ENCODE measurements at regions not wholly inside any gene's neighbourhood (a gene's known extent, or its start where the extent isn't known, plus 50 kb on each side); places are given as distances from the start of the nearest gene placed in this dataset.
"Not testable (repeated sequence)": the region's sequence is repeated elsewhere in the genome, so short reads cannot be mapped to it uniquely, and the experiment has no call there.

DNA sequence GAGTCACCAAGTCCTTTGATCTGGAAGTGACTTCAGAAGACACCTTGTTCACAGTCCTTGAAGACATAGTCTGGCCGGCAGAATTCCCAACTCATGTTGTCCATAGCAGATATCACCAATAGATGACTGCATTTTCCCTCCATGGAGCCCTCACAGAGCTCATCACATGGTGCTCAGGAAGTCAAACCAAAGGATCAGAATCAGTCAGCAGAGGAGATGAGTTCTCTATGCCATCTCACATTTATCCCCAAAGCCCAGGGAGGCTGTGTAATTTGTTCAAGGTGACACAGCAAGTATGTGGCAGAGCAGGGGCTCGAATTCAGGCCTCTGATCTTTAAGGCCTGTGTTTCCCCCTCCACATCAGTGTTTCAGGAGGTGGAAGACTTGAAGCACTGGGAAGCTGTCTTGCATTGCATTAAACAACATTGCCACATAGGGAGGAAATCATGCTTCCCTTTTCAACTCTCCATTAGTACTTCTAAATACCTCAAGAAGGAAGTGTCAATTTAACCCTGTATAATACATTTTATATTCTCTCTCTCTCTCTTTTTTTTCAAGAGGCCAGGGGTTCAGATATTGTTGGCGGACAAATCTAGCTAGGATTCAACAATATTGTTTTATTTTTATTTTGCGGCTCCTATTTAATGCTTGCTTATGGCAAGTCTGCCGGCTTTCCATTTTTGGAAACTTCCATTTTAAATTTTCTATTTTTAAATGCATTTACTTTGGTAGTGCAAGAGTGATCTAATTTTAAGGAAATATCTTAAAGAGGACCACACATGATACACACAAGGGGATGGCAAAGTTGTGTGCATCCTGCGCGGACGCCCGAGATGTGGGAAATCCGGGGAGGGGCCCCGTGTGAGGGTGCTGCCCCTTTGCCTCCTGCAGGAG, 61.9 kb downstream of the NPIPB5 start:
- not testable (repeated sequence) for FAIRE-seq

DNA sequence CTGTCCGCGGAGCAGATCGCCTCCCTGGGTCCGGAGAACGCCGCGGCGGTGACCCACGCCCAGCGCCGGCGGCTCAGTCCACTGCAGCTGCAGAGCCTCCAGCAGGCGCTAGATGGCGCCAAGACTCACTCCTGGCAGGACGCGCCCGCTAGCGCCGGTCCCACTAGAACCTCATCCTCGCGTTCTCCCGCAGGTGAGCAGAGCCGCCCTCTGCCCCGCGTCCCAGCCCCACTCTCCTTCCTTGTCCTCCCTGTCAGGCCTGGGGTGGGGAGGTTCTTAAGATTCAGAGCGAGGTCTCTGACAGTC, 62.5 kb downstream of the NPIPB5 start:
- not testable (repeated sequence) for FAIRE-seq

DNA sequence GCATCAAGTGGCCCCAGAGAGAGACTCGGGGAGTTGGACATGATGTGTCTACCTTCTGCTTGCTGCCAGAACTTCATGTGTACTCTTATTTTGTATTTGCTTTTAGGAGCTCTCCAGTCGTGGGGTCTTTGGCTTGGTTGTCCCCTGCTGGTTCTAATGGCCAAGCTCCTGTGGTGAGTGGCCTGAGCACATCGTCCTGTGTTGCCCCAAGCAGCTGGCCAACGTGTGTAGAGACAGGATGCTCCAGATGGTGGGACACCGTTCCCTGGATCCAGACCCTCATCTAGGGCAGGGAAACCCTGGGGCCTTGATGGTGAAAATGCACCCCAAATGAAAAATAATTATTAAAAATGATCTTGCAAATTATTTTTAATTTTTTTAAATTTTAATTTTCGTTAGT, 65.8 kb downstream of the NPIPB5 start:
- FAIRE-seq, result not testable (repeated sequence)

DNA sequence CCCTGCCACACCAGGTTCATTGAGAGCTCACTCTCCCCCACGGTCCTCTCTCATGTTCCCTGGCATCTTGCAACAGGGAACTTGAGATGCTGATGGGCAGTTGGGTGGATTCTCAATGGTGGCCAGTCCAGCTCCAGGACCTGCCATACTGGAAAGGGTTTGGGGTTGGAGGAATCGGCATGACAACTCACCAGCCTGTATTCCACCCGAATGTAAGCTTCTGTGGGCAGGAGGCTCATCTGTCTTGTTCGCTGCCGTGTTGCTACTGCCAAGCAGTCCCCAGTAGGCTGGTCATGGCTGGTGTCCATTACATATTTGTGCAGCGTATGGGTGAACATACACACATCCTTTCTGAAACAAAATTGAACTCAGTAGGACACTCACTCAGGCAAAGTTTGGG, 72.5 kb downstream of the NPIPB5 start:
- not testable (repeated sequence) for FAIRE-seq

DNA sequence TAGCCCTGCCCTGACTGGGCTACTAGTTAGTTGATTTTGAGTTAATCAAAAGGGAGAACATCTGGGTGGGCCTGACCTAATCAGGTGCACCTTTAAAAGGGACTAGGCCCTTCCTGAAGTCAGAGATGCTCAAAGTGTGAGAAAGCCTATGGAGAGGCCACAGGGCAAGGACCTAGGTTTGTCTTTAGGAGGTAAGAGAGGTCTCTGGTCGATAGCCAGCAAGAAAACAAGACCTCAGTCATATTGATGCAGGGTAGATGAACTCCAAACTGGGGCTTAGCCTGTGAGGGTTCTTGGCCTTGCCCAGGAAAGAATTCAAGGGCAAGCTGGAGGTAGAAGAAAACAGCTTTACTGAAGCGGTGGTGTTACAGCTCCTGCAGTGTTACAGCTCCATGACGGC, 73.8 kb downstream of the NPIPB5 start:
- not testable (repeated sequence) for FAIRE-seq

DNA sequence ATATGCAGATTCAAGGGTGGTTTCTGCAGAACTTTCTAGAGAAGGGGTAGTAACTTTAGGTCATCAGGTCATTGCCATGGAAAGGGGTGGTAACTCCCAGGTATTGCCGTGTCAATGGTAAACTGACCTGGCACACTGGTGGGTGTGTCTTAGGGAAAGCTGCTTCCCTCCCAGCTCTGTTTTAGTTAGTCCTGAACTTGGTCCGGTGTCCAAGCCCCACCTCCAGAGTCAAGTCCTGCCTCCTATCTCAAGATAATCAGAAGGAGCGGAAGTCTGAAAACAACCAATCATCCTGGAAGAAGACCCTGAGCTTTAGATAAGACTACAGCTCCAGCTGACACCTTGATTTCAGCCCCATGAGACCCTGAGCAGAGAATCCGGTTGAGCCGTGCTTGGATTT, 74.2 kb downstream of the NPIPB5 start:
- not testable (repeated sequence) for FAIRE-seq

DNA sequence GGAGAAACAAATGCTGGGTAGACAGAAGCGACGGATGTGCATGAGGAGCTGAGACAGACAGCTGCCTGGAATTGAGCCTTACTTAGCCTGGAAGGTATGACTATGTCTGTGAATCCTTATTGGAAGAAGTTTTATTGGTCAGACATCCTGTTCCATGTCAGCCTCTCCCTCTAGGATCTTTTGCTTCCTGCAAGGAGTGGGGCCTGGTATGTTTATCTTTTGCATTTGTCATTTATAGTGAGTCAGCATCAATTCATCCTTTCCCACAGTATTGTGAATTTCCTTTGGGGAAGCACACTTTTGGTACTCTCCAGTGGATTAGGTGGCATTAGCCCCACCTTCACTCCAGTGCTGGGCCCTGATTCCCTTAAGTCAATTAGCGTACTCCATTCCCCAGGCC, 74.7 kb downstream of the NPIPB5 start:
- FAIRE-seq, result not testable (repeated sequence)

DNA sequence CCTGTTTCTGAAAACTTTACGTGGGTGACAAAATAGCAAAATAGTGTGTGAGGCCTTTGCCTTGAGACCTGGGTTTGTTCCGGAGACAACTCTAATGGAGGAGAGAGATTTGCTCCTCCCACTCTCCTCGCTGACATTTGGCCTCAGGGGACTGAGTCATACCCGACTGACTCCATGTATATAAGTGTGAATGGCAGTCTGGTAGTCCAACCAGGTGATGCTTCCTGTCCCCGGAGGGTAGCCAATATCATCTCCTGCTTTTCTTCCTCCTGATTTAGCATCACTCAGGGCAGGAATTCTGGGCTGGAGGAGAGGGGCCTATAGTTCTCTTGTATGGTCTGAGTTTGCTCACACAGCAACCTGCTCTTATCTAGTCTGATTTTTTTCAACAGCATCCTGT, 76.0 kb downstream of the NPIPB5 start:
- FAIRE-seq, result not testable (repeated sequence)

DNA sequence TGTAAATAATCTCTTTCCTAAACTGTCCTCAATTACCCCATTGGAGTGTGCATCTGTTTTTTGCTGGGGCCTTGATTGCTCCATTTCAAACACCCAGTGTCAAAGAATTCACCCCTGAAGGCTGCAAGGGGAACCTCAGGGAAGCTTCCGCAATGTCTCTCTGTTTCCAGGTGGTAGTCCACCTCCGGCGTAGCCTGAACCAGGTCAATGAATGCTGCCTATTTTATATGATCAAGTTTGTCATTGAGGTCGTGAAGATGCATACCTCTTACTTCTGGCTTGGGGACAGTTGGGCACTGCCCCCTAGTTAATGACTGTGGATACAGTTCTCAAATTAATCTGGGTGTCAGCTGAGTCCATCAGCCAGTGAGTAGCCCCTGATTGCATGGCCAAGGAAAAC, 79.1 kb downstream of the NPIPB5 start:
- FAIRE-seq, result not testable (repeated sequence)

DNA sequence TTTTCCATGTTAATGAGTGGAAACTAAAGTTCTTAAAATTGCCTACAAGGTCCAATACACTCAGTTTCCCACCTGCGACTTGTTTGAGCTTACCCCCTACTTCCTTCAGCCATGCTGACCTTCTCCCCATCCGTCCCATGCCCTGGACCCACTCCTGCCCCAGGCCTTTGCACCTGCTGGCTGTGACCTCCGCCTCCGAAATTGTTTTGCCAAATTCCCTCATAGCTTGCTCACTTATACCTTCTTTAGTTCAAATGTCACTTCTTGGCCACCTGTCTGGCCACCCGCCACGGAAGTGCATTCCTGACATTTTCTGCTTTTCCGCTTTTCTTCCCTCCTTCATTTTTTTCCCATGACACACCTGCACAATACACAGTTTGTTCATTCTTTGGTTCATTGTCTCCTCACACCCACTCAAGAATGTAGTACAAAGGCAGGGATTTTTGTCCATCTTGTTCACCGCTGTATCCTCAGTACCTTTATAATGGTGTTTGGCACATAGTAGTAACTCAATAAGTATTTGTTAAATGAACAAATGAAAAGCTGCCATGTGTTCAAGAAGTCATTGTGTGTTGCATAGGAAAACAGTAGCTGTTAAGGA, 85.9 kb downstream of the NPIPB5 start:
- not testable (repeated sequence) for FAIRE-seq

DNA sequence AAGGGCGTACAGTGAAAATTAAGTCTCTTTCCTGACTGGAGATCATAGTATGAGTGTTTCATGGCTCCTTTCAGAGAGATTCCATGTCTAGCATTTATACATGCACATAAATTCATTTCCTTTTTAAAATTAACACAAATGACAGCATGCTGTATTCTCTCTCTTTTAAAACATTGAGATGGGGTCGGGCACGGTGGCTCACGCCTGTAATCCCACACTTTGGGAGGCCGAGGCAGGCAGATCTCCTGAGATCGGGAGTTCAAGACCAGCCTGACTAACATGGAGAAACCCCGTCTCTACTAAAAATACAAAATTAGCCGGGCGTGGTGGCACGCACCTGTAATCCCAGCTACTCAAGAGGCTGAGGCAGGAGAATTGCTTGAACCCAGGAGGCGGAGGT, 93.1 kb downstream of the NPIPB5 start:
- not testable (repeated sequence) for FAIRE-seq

DNA sequence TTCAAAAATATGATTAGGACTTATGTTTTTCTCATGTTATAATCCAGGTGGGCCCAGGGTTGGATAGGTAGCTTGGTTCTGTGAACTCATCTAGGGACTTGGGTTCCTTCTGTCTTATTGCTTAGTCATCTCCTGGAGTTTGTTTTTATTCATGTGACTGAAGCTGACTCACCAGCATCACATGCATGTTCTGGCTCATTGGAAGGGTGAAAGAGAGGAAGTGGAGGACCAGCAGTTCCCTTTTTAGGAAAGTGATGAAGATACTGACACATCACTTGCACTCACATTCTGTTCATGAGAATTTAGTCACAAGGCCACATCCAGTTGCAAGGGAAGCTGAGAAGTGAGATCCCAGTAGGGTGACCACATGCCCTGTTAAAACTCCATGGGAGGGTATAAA, 95.9 kb downstream of the NPIPB5 start:
- FAIRE-seq, result not testable (repeated sequence)

DNA sequence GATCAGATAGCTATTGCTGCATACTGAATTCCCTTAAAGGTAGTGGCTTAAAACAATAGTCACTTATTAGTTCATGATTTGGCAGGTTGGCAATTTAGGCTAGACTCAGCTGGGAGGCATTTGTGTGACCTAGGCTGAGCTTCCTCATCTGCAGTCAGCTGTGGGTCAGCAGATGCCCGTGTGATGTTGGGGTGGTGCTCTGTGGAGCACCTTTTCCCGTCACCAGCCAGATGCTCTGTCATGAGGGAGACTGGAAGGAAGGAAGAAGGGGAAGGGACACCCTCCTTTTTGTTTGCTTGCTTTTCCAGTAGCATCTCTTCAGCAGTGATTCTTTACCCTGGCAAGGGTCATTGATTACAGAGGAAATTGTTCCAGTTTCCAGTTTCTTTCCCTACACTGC, 99.1 kb downstream of the NPIPB5 start:
- FAIRE-seq, result not testable (repeated sequence)

DNA sequence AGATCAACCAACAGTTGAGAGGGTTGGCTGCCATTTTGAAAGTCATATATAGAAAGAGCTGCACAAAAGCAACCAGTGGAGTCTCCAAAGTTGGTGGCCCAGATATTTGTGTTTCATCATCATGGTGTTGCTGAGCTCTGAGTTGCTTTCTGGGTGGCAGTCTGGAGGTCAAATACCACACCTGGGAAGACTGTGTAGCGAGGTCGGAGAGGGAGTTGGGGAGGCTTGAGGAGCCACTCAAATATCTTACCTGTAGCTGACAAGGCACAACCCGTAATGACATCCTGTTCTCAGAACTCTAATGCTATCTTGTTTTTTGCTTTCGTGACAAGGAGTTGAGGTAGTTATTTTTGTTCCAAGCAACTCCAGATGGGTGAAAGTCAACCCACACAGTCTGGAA, 100.4 kb downstream of the NPIPB5 start:
- FAIRE-seq, result not testable (repeated sequence)

DNA sequence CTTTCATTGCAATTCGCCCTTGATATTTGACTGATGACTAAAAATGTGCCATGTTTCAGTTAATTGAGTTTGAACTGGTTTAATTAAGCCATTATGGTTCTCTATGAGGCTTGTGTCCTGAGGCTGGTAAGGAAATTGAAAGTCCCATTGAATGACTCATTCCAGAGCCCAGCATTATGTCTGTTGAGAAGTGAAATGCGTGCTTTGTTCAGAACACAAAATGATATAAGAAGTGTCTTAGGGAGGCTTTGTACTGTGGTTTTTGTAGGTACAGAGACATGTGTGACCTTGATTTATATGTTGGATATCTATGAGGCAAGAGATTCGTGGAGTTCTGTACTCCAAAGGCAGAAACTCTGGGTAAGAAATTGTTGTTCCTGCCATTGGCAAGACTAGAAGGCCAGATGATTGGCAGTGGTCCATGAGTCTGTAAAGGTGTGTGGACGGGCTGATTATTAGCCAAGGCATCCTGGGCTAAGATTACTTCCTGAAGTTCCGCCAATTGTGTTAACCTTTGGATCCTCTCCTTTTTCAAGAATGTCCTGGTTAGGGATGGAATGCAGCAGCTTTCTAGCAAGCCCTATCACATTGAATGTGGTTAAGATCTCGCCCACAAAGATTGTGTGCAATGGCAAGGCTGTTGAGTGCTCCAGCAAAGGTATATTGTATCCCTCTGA, 103.7 kb downstream of the NPIPB5 start:
- no peak for FAIRE-seq

DNA sequence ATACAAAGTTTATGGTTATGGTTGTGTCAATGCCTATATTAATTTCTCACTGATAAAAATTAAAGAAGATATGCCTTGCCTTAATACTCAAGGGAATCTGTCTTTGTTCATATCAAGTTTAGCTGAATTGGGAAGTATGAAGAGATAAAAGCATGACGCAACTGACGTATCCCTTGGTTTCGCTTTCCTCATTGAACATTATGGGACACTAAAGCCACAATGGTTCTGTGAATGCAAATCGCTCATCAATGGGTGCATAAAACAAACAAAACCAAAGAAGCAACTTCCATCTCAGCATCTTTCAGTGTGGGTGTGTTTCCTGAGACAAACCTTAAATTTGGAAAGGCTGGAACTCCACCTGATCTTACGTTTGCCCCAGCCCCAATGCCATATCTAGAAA, 108.2 kb downstream of the NPIPB5 start:
- no peak for FAIRE-seq

DNA sequence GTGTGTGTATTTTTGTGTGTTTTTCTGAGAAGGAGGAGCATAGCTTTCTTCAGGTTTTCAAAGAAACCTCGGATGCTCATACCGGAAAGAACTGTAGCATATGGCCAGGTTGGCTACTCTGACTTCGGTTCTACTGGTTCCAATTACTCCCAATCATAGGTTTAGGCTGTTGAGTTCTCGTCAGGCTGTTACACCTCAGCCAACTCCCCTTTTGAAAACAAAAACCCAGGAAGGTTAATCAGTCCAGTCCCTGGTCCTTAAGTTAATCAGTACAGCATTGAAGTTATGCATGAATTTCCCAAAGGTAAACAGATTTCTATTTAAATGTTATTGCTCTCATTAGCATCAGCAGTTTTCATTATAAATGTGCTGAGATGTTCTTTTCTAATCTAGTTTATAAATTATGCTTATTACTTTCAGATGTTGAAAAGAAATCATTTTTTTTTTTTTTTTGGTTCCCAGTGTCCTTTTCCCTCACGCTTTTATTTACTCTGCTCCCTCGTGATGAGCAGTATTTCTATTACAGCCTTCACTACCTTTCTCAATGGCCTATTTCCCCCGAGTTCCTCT, 111.0 kb downstream of the NPIPB5 start:
- no peak for FAIRE-seq

DNA sequence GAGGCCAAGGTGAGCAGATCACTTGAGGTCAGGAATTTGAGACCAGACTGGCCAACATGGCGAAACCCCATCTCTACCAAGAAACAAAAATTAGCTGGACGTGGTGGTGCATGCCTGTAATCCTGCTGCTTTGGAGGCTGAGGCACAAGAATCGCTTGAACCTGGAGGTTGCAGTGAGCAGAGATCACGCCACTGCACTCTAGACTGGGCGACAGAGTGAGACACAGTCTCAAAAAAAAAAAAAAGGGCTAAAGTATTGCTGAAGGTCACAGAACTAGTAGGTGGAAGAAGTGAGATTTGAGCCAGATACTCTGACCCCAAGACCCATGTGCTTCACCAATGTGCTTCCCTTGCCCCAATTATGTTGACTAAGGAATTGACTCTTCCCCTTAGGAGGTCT, 112.0 kb downstream of the NPIPB5 start:
- no peak for FAIRE-seq

DNA sequence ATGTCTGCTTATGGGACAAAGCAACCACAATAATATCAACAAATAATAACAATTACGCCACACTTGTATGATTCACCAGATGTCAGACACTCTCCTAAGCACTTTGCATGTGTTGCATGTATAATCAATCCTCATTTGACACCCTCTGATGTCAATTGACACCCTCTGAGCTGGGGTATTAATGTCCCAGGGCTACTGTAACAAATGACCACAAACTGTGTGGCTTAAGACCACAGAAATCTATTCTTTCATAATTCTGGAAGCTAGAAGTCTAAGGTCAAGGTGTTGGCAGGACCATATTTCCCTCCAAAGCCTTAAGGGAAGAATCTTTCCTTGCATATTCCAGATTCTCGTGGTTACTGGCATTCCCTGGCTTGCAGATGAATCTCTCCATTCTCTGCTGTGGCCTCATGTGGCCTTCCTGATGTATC, 112.7 kb downstream of the NPIPB5 start:
- FAIRE-seq, result no peak

DNA sequence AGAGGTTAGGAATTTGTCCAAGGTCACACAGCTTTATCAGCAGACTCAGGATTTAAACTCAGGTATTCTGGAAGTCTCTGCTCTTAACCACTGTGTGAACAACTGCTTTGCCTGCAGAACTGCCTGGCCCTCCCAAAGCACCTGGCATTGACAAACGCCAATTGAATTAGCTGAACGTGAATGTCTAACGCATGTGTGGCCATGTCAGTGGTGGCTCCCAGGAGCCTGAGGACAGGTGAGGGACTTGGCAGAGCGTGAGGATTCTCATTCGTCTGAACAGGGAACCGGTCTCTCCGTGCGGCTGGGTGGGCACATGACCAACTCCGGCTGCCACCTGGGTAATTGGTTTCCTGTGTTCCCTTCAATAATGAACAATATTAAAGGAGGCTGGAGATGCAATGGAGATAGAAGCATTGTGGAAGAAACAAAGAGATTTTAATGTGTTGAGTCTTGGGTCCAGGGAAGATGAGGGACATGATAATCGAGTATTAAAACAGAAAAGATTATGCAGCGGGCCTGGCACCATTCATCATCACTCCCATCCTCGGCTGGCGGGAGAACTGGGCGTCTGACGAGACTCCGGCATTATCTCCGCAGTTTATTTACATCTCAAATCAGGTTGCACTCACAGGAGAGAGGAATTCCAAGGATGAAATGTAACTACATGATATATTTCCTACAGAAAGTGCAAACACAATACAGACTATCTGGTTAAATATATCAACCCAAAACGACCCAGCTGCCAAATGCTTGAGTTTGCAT, 113.5 kb downstream of the NPIPB5 start:
- FAIRE-seq, result no peak

DNA sequence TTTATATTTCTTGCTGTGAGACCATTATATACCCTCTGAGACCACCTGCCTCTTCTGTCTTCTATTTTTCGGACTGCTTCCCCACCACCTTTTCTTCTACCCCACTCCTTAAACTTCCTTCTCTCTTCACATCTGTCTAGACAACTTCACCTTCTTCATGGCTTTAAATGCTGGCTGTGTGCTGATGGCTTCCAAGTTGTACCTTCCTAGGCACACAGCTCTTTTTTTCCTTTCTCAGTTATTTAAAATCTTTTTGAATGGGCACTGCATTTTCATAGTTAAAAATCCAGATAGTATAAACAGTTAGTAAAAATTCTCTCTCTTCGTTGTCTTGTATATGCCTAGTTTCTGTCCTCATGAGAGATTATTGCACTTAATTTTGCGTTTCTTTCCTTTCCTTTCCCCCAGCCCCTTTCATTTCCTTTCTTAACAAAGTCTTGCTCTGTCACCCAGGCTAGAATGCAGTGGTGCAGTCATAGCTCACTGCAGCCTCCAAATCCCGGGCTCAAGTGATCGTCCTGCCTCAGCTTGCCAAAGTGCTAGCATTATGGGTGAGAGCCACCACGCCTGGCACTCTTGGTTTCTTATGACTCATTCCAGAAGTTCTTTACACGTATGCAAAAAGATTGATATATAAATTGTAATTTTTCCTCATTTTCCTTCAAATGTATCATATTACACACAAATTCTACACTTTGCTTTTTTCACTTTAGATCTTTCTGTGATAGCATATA, 114.3 kb downstream of the NPIPB5 start:
- FAIRE-seq, result no peak

DNA sequence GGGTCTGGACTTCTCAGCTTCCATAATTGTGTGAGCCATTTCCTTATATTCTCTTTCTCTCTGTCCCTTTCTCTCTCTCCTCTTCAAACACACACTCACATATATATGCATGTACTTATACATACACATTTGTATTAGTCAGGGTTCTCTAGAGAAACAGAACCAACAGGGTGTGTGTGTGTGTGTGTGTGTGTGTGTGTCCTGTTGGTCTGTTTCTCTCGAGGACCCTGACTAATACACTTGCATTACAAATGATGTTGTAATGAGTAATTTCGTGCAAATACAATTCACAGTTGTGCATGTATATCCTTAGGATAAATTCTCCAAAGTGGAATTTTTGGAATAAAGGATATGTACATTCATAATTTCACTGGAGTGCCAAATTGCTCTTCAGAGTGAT, 115.3 kb downstream of the NPIPB5 start:
- FAIRE-seq, result no peak

All from colon (tissue), 2 donors.